ENCODE measurements at regions not wholly inside any gene's neighbourhood (a gene's known extent, or its start where the extent isn't known, plus 50 kb on each side); places are given as distances from the start of the nearest gene placed in this dataset.

GRCh38 chr18:62442391-62442790, 80.4 kb upstream of the ZCCHC2 start:
- Histone ChIP-seq H3K56ac (ENCODE audit: low read length) (no peak overlapping the region), H3K27ac (ENCODE audit: low read depth, low read length) (no peak overlapping the region), H3K27me3 (ENCODE audit: insufficient read depth, low read length, poor library complexity) (no peaks in the 10 kb centered on the region), H2BK120ac (ENCODE audit: low read depth, low read length) (no peak overlapping the region), H4K8ac (ENCODE audit: low read depth, low read length) (no peak overlapping the region), H3K36me3 (ENCODE audit: control insufficient read depth, insufficient read depth, low read length) (no peaks in the 10 kb centered on the region), H3K4ac (ENCODE audit: low read depth, low read length) (no peak overlapping the region), H2AK5ac (ENCODE audit: low read length) (no peak overlapping the region), H3K79me2 (ENCODE audit: control insufficient read depth, insufficient read depth, low read length) (no peaks in the 10 kb centered on the region), H3K4me3 (ENCODE audit: low read length) (no peak overlapping the region), H4K5ac (ENCODE audit: low read length) (no peak overlapping the region), H3K18ac (ENCODE audit: low read length) (no peak overlapping the region), H2BK15ac (replicated peaks; ENCODE audit: low read depth) (no peak overlapping the region), H3K4me1 (ENCODE audit: control insufficient read depth, low read depth, low read length) (no peaks in the 10 kb centered on the region), H3K4me2 (ENCODE audit: low read length) (no peak overlapping the region), H2BK5ac (ENCODE audit: low read length) (no peak overlapping the region), H3K79me1 (ENCODE audit: low read length) (no peaks in the 10 kb centered on the region), H3K9ac (ENCODE audit: low read length) (no peak overlapping the region), H3K23ac (ENCODE audit: low read length) (no peak overlapping the region)
- no peak for DNase-seq
- WGBS (ENCODE audit: extremely low coverage, insufficient coverage, low lambda C conversion rate) = no CpG with 5 or more reads among the region's 10 CpGs

GRCh38 chr18:62445386-62445917, 77.4 kb upstream of the ZCCHC2 start:
- no peak overlapping the region for H3K4ac ChIP-seq (ENCODE audit: low read depth, low read length)
- no CpG with 5 or more reads among the region's 4 CpGs for WGBS (ENCODE audit: extremely low coverage, insufficient coverage, low lambda C conversion rate)
- no peak overlapping the region for H3K23ac ChIP-seq (ENCODE audit: low read length)
- no peaks in the 10 kb centered on the region for H3K79me2 ChIP-seq (ENCODE audit: control insufficient read depth, insufficient read depth, low read length)
- no peaks in the 10 kb centered on the region for H3K4me1 ChIP-seq (ENCODE audit: control insufficient read depth, low read depth, low read length)
- no peak overlapping the region for H2BK5ac ChIP-seq (ENCODE audit: low read length)
- H3K18ac ChIP-seq (ENCODE audit: low read length) = no peak overlapping the region
- H3K36me3 ChIP-seq (ENCODE audit: control insufficient read depth, insufficient read depth, low read length) = no peaks in the 10 kb centered on the region
- H3K4me3 ChIP-seq (ENCODE audit: low read length) = no peak overlapping the region
- no peak overlapping the region for H3K4me2 ChIP-seq (ENCODE audit: low read length)
- H3K27ac ChIP-seq (ENCODE audit: low read depth, low read length) = no peak overlapping the region
- no peak overlapping the region for H2BK15ac ChIP-seq (replicated peaks; ENCODE audit: low read depth)
- no peak overlapping the region for H2AK5ac ChIP-seq (ENCODE audit: low read length)
- no peak overlapping the region for H4K5ac ChIP-seq (ENCODE audit: low read length)
- H3K56ac ChIP-seq (ENCODE audit: low read length) = no peak overlapping the region
- DNase-seq = no peak
- no peak overlapping the region for H3K9ac ChIP-seq (ENCODE audit: low read length)
- H3K79me1 ChIP-seq (ENCODE audit: low read length) = no peaks in the 10 kb centered on the region
- no peaks in the 10 kb centered on the region for H3K27me3 ChIP-seq (ENCODE audit: insufficient read depth, low read length, poor library complexity)
- H2BK120ac ChIP-seq (ENCODE audit: low read depth, low read length) = no peak overlapping the region
- no peak overlapping the region for H4K8ac ChIP-seq (ENCODE audit: low read depth, low read length)

DNA sequence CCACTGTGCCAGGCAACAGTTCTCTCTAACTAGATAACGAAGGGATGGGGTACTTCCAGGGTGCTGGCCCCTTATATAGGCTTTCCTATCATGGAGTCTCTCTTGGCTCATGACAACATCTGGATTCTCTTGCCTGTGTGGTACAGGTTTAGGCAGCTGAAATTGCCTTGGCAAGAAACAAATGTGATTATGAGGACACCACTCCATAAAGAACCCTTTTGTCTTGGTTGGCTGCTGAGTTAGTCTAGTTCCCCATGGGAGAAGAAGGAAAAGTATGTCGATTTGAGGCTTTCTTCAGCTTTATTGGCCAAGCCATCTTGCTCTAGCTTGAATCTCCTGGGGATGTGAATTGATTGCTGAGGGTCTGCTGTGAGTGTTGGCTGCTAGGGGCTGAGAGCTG, 76.3 kb upstream of the ZCCHC2 start:
- no peak overlapping the region for H3K56ac ChIP-seq (ENCODE audit: low read length)

DNA sequence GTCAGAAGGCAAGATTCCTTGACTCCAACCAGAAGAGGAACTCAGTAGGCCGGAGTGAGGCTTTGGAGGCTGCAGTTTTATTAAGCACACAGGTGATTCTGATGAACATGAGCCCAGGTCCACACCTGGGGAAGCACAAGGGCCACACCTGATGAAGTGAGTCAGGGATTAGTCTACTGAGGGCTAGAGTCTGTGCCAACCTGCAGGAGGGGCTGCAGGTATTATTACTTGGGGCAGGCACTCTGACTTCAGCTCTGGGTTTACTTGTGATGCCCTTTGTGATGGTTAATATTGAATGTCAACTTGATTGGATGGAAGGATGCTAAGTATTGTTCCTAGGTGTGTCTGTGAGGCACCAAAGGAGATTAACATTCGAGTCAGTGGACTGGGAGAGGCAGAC, 75.2 kb upstream of the ZCCHC2 start:
- Histone ChIP-seq H3K56ac (ENCODE audit: low read length) (no peak overlapping the region), H3K79me2 (ENCODE audit: control insufficient read depth, insufficient read depth, low read length) (no peaks in the 10 kb centered on the region), H2BK15ac (replicated peaks; ENCODE audit: low read depth) (no peak overlapping the region), H3K4me1 (ENCODE audit: control insufficient read depth, low read depth, low read length) (peaks cover 6% of the 10 kb centered on the region), H3K27ac (ENCODE audit: low read depth, low read length) (no peak overlapping the region), H2BK120ac (ENCODE audit: low read depth, low read length) (no peak overlapping the region), H3K4me2 (ENCODE audit: low read length) (no peak overlapping the region), H3K9ac (ENCODE audit: low read length) (no peak overlapping the region), H4K5ac (ENCODE audit: low read length) (no peak overlapping the region), H3K4ac (ENCODE audit: low read depth, low read length) (no peak overlapping the region), H2BK5ac (ENCODE audit: low read length) (no peak overlapping the region), H3K27me3 (ENCODE audit: insufficient read depth, low read length, poor library complexity) (no peaks in the 10 kb centered on the region), H2AK5ac (ENCODE audit: low read length) (no peak overlapping the region), H4K8ac (ENCODE audit: low read depth, low read length) (no peak overlapping the region), H3K36me3 (ENCODE audit: control insufficient read depth, insufficient read depth, low read length) (no peaks in the 10 kb centered on the region), H3K79me1 (ENCODE audit: low read length) (no peaks in the 10 kb centered on the region), H3K18ac (ENCODE audit: low read length) (no peak overlapping the region), H3K4me3 (ENCODE audit: low read length) (no peak overlapping the region), H3K23ac (ENCODE audit: low read length) (no peak overlapping the region)
- DNase-seq = no peak
- no CpG with 5 or more reads among the region's 2 CpGs for whole genome bisulfite sequencing (ENCODE audit: extremely low coverage, insufficient coverage, low lambda C conversion rate)

More for the DNA sequence above, 76.3 kb upstream of the ZCCHC2 start:
- Histone ChIP-seq H3K9ac (ENCODE audit: low read length) (no peak overlapping the region), H3K23ac (ENCODE audit: low read length) (no peak overlapping the region), H2BK120ac (ENCODE audit: low read depth, low read length) (no peak overlapping the region), H3K4ac (ENCODE audit: low read depth, low read length) (no peak overlapping the region), H3K79me1 (ENCODE audit: low read length) (no peaks in the 10 kb centered on the region), H3K27me3 (ENCODE audit: insufficient read depth, low read length, poor library complexity) (no peaks in the 10 kb centered on the region), H2BK5ac (ENCODE audit: low read length) (no peak overlapping the region), H3K4me2 (ENCODE audit: low read length) (no peak overlapping the region), H2AK5ac (ENCODE audit: low read length) (no peak overlapping the region), H3K36me3 (ENCODE audit: control insufficient read depth, insufficient read depth, low read length) (no peaks in the 10 kb centered on the region), H3K18ac (ENCODE audit: low read length) (no peak overlapping the region), H3K27ac (ENCODE audit: low read depth, low read length) (no peak overlapping the region), H4K8ac (ENCODE audit: low read depth, low read length) (no peak overlapping the region), H3K4me3 (ENCODE audit: low read length) (no peak overlapping the region), H2BK15ac (replicated peaks; ENCODE audit: low read depth) (no peak overlapping the region), H3K79me2 (ENCODE audit: control insufficient read depth, insufficient read depth, low read length) (no peaks in the 10 kb centered on the region), H4K5ac (ENCODE audit: low read length) (no peak overlapping the region), H3K4me1 (ENCODE audit: control insufficient read depth, low read depth, low read length) (peaks cover 6% of the 10 kb centered on the region)
- no peak for DNase-seq
- WGBS (ENCODE audit: extremely low coverage, insufficient coverage, low lambda C conversion rate) = no CpG with 5 or more reads among the region's 2 CpGs

- no peak overlapping the region for H3K4ac ChIP-seq (ENCODE audit: low read depth, low read length)
- no peak for DNase-seq
- H2AK5ac ChIP-seq (ENCODE audit: low read length) = no peak overlapping the region
- H3K18ac ChIP-seq (ENCODE audit: low read length) = no peak overlapping the region
- no peak overlapping the region for H3K27ac ChIP-seq (ENCODE audit: low read depth, low read length)
- no peak overlapping the region for H3K4me2 ChIP-seq (ENCODE audit: low read length)
- H3K79me1 ChIP-seq (ENCODE audit: low read length) = no peaks in the 10 kb centered on the region
- H2BK120ac ChIP-seq (ENCODE audit: low read depth, low read length) = no peak overlapping the region
- H4K5ac ChIP-seq (ENCODE audit: low read length) = no peak overlapping the region
- H3K79me2 ChIP-seq (ENCODE audit: control insufficient read depth, insufficient read depth, low read length) = no peaks in the 10 kb centered on the region
- no peak overlapping the region for H2BK15ac ChIP-seq (replicated peaks; ENCODE audit: low read depth)
- H3K56ac ChIP-seq (ENCODE audit: low read length) = no peak overlapping the region
- H3K36me3 ChIP-seq (ENCODE audit: control insufficient read depth, insufficient read depth, low read length) = no peaks in the 10 kb centered on the region
- H2BK5ac ChIP-seq (ENCODE audit: low read length) = no peak overlapping the region
- H3K4me3 ChIP-seq (ENCODE audit: low read length) = no peak overlapping the region
- no peak overlapping the region for H4K8ac ChIP-seq (ENCODE audit: low read depth, low read length)
- no peaks in the 10 kb centered on the region for H3K27me3 ChIP-seq (ENCODE audit: insufficient read depth, low read length, poor library complexity)
- no peak overlapping the region for H3K9ac ChIP-seq (ENCODE audit: low read length)
- no CpG with 5 or more reads among the region's 6 CpGs for WGBS (ENCODE audit: extremely low coverage, insufficient coverage, low lambda C conversion rate)
- no peak overlapping the region for H3K23ac ChIP-seq (ENCODE audit: low read length)
- H3K4me1 ChIP-seq (ENCODE audit: control insufficient read depth, low read depth, low read length) = peaks cover 6% of the 10 kb centered on the region
Measured at GRCh38 chr18:62448426-62448825, 74.4 kb upstream of the ZCCHC2 start.

DNA sequence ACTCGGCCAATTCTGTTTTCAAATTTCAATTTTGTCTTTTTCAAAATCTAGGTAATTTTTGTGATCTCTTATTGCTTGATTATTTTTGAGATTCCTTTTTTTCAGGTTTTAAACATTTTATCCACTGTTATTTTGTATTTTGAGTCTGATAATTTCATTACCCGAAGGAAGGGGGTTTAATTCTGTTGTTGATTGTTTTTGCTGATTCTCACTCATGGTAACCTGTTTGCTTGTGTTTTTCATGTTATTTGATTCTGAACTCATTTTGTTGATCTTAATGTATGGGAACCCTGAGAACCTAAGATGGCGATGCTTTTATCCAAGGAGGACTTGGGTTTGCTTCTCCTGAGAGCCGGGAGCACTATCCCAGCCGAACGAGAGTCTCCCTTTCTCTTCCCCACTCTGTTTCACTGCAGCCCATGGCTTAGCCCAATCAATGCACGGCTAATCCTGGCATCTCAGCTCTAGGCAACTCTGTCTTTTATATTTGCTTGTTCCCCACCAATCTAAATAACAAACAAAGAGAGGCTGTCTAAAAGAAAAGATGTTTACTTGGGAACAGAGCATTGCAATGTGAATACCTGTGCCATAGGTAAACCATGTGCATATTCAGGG, 73.2 kb upstream of the ZCCHC2 start:
- peaks cover 6% of the 10 kb centered on the region for H3K4me1 ChIP-seq (ENCODE audit: control insufficient read depth, low read depth, low read length)
- H2BK120ac ChIP-seq (ENCODE audit: low read depth, low read length) = no peak overlapping the region
- H2AK5ac ChIP-seq (ENCODE audit: low read length) = no peak overlapping the region
- H4K8ac ChIP-seq (ENCODE audit: low read depth, low read length) = no peak overlapping the region
- no peak overlapping the region for H3K56ac ChIP-seq (ENCODE audit: low read length)
- no peaks in the 10 kb centered on the region for H3K27me3 ChIP-seq (ENCODE audit: insufficient read depth, low read length, poor library complexity)
- H2BK15ac ChIP-seq (replicated peaks; ENCODE audit: low read depth) = peak overlapping the region; percentile 9
- H3K27ac ChIP-seq (ENCODE audit: low read depth, low read length) = no peak overlapping the region
- H4K5ac ChIP-seq (ENCODE audit: low read length) = no peak overlapping the region
- no peak overlapping the region for H3K4ac ChIP-seq (ENCODE audit: low read depth, low read length)
- no peak overlapping the region for H3K4me3 ChIP-seq (ENCODE audit: low read length)
- WGBS (ENCODE audit: extremely low coverage, insufficient coverage, low lambda C conversion rate) = no CpG with 5 or more reads among the region's 7 CpGs
- no peak overlapping the region for H3K9ac ChIP-seq (ENCODE audit: low read length)
- H3K79me1 ChIP-seq (ENCODE audit: low read length) = no peaks in the 10 kb centered on the region
- H3K23ac ChIP-seq (ENCODE audit: low read length) = no peak overlapping the region
- H3K4me2 ChIP-seq (ENCODE audit: low read length) = no peak overlapping the region
- no peak overlapping the region for H3K18ac ChIP-seq (ENCODE audit: low read length)
- no peaks in the 10 kb centered on the region for H3K36me3 ChIP-seq (ENCODE audit: control insufficient read depth, insufficient read depth, low read length)
- no peaks in the 10 kb centered on the region for H3K79me2 ChIP-seq (ENCODE audit: control insufficient read depth, insufficient read depth, low read length)
- H2BK5ac ChIP-seq (ENCODE audit: low read length) = no peak overlapping the region
- DNase-seq = no peak
